ENCODE measurements at regions not wholly inside any gene's neighbourhood (a gene's known extent, or its start where the extent isn't known, plus 50 kb on each side); places are given as distances from the start of the nearest gene placed in this dataset.

- no peak for DNase-seq (ENCODE audit: low read depth in 1 of 2, low spot score in 1 of 2)
These were observed 238.8 kb upstream of the HDAC4 start for GRCh38 chr2:239639421-239640185.

- DNase-seq (ENCODE audit: low read depth in 1 of 2, low spot score in 1 of 2), result no peak
These were observed 237.6 kb upstream of the HDAC4 start for GRCh38 chr2:239638376-239638775.

- DNase-seq (ENCODE audit: low read depth in 1 of 2, low spot score in 1 of 2), result no peak
These were observed 236.0 kb upstream of the HDAC4 start for GRCh38 chr2:239636808-239637207.

GRCh38 chr2:239634769-239635168 lies 233.9 kb upstream of the HDAC4 start:
- DNase-seq (ENCODE audit: low read depth in 1 of 2, low spot score in 1 of 2), result no peak

- DNase-seq (ENCODE audit: low read depth in 1 of 2, low spot score in 1 of 2), result no peak
These were observed 229.9 kb upstream of the HDAC4 start for GRCh38 chr2:239630618-239631286.

- no peak for DNase-seq (ENCODE audit: low read depth in 1 of 2, low spot score in 1 of 2)
These were observed 229.3 kb upstream of the HDAC4 start for GRCh38 chr2:239629926-239630617.

GRCh38 chr2:239626961-239627592 lies 226.3 kb upstream of the HDAC4 start:
- DNase-seq (ENCODE audit: low read depth in 1 of 2, low spot score in 1 of 2), result no peak

- DNase-seq (ENCODE audit: low read depth in 1 of 2, low spot score in 1 of 2), result no peak
These were observed 225.3 kb upstream of the HDAC4 start for GRCh38 chr2:239625971-239626734.

GRCh38 chr2:239625156-239625845 lies 224.5 kb upstream of the HDAC4 start:
- DNase-seq (ENCODE audit: low read depth in 1 of 2, low spot score in 1 of 2), result no peak

GRCh38 chr2:239621611-239622010 lies 220.8 kb upstream of the HDAC4 start:
- DNase-seq (ENCODE audit: low read depth in 1 of 2, low spot score in 1 of 2), result no peak

GRCh38 chr2:239619369-239619768 lies 218.5 kb upstream of the HDAC4 start:
- DNase-seq (ENCODE audit: low read depth in 1 of 2, low spot score in 1 of 2), result no peak

- DNase-seq (ENCODE audit: low read depth in 1 of 2, low spot score in 1 of 2), result no peak
These were observed 215.9 kb upstream of the HDAC4 start for GRCh38 chr2:239616729-239617128.

GRCh38 chr2:239612133-239612532 lies 211.3 kb upstream of the HDAC4 start:
- DNase-seq (ENCODE audit: low read depth in 1 of 2, low spot score in 1 of 2), result no peak

GRCh38 chr2:239611222-239611795 lies 210.5 kb upstream of the HDAC4 start:
- DNase-seq (ENCODE audit: low read depth in 1 of 2, low spot score in 1 of 2), result no peak

GRCh38 chr2:239610457-239611221 lies 209.8 kb upstream of the HDAC4 start:
- no peak for DNase-seq (ENCODE audit: low read depth in 1 of 2, low spot score in 1 of 2)

- DNase-seq (ENCODE audit: low read depth in 1 of 2, low spot score in 1 of 2), result no peak
These were observed 208.9 kb upstream of the HDAC4 start for GRCh38 chr2:239609607-239610310.

GRCh38 chr2:239609162-239609561 lies 208.3 kb upstream of the HDAC4 start:
- no peak for DNase-seq (ENCODE audit: low read depth in 1 of 2, low spot score in 1 of 2)

GRCh38 chr2:239608723-239609122 lies 207.9 kb upstream of the HDAC4 start:
- no peak for DNase-seq (ENCODE audit: low read depth in 1 of 2, low spot score in 1 of 2)

- DNase-seq (ENCODE audit: low read depth in 1 of 2, low spot score in 1 of 2), result no peak
These were observed 207.4 kb upstream of the HDAC4 start for GRCh38 chr2:239608260-239608659.

Data from activated CD4-positive, alpha-beta T cell treated with anti-CD3 and anti-CD28 coated beads, Interleukin-2, amount 50 U/mL, for 24 hours (primary cell).